HG03280 (cell line): ENCODE measurements at regions not wholly inside any gene's neighbourhood (a gene's known extent, or its start where the extent isn't known, plus 50 kb on each side); places are given as distances from the start of the nearest gene placed in this dataset.

Experiments used
- ATAC-seq: cut with Tn5 transposase; IDR thresholded peaks from one replicate; pipeline ENCODE4 v1.9.1; 2021; ENCODE audit warnings: mild to moderate bottlenecking, moderate library complexity; ENCODE audit not compliant: unreplicated experiment

- ATAC-seq = no peak
Measured at GRCh38 chr16:86037999-86038925, 139.3 kb downstream of the IRF8 start.

DNA sequence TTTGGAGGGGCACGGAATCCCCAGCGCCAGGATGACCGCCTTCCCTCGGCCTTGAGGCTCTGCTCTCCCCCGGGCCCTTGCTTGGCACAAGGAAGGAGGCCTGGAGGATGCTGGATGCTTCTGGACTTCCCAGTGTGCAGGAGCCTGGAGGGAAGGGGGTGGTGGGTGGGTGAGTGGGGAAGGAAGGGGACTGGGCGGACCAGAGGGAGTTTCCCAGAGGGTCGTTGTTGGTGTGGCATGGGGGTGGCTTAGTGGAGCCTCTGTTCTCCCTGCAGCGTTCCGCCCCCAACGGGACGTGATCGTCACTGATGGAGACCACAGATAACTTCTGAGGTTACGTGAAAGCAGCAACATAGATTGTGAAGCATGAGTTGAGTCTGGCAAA is 140.0 kb downstream of the IRF8 start:
- ATAC-seq = no peak

DNA sequence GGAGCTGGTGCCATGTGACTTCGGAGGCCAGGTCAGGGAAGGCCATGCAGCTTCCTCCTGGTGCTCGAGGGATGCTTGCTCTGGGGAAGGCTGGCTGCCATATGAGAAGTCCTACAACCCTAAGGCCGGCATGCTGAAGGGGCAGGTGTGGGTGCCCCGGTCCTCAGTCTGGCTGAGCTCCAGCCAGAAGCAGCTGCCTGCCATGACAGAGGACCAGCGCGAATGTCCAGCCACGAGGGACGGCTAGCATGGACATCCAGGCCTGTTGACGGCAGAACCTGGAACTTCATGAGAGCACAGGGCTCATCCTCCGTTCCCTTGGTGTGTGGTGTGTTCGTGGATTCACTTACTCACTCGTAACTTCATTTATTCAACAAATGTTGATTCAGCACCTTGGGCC is 140.6 kb downstream of the IRF8 start:
- ATAC-seq = no peak

DNA sequence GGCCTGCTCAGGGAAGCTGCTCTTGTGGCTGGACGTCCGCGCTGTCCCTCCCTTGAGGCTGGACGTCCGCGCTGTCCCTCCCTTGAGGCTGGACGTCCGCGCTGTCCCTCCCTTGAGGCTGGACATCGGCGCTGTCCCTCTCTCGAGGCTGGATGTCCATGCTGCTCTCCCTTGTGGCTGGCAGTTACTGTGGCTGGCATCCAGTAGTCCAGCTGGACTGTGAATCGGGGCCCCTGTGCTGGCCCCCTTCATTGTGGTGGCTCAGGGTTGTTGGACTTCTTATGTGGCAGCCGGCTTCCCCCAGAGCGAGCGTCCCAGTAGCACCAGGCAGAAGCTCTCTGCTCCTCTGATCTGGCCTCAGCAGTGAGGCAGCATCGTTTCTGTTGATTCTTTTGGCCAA is 141.5 kb downstream of the IRF8 start:
- ATAC-seq = no peak

DNA sequence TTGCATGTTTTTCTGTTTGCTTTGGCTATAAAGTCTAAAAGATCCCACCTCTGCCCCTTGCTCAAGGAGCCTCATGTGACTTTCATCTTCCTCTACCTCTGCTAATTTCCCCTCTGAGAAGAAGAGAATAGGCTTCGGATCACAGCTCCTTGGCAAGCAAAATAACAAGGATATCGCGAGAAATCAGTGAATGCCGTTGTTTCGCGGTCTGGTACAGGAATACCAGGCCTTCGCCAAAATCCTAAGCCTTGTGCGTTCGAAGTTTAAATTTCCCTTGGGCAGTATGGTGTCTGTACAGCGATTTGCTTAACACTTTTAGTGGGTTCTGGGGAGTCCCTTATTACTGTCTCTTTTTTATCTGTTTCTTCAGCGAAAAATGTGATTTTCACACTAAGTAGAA is 142.3 kb downstream of the IRF8 start:
- no peak for ATAC-seq

GRCh38 chr16:86041807-86042206 is 142.8 kb downstream of the IRF8 start:
- no peak for ATAC-seq

DNA sequence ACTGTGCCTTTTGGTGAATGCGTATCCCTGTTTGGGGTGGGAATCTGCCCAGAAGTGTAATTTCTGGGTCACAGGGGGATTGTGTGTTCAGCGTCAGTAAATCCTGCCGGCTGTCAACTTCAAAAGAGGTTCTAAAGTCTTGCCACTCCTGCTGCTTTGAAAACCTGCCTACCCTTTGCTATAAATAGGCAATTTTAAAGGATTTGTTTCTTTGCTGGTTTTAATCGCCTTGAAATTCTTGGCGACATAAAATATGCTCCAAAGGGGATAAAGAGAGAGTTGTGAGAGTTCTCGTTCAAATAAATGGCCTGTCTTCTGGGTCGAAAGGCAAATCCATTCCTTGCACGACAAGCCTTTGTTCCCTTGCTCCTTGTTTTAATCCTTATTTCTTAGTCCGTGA is 143.4 kb downstream of the IRF8 start:
- no peak for ATAC-seq

- ATAC-seq = no peak
Measured at GRCh38 chr16:86042996-86043725, 144.2 kb downstream of the IRF8 start.

DNA sequence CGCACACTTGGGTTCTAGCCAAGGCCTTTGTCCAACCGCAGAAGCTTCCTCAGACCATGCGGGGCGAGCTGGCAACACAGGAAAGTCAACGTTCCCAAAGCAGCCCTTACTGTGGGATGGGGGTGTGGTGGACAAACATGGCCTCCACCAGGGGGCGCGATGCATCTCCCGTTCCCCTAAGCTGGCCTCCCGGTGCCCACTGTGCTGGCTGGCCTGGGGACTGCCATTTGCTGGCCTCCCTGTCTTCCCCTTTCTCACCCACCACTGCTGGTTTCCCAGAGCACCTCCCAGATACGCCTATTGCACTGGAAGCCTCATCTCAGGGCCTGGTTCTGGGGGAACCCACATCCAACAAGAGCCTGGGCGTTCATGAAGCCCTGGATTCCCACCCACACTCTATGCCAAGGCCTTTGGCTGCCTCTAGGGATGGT is 145.3 kb downstream of the IRF8 start:
- ATAC-seq = no peak

GRCh38 chr16:86044881-86045590 is 146.1 kb downstream of the IRF8 start:
- ATAC-seq = no peak

GRCh38 chr16:86045591-86045971 is 146.6 kb downstream of the IRF8 start:
- no peak for ATAC-seq

GRCh38 chr16:86046026-86046425 is 147.1 kb downstream of the IRF8 start:
- ATAC-seq = no peak

DNA sequence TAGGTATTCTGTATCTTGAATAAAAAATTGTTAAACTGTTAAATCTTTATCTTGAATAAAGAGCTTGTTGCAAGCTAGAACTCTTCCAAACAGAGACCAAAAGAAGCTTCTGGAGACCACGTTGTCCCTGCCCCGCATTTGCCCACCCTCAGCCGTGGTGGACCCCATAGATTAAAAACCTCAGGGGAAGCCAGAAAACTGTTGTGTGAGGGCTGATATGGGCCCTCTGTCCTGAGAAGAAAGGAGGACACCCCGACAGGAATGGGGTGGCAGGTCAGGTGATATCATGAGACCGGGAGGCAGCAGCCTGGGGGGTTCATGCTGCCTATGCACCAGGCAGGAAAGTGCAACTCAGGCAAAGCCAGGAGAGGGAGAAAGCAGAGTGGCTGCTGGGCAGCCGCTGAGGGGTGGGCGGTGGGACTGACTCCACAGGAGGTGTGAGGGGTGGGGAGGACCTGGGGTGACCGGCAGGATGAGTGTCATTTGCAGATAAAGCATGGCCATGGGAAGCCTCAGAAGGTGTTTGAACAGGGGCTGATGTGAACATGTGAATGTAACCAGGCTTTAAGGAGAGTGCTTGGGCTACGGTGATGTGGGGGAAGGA is 147.8 kb downstream of the IRF8 start:
- ATAC-seq = no peak

DNA sequence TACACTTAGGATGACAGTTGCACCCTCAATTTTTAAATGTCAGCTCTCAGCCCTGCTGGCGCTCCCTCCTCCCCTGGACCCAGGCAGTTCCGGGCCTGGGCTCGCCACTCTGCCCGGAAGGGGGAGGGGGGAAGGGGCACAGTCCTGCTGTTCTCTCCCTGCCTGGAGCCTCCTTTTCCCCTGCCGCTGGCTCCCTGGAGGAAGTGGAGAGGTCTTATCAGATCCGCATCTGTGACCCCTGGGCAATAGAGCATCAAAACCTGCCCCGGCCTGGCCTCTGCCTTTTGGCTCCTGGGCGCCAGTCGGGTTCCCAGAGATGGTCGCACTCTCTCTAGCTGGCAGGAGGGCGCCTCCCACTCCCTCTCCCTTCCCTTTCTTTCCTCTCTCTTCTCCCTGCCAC is 149.3 kb downstream of the IRF8 start:
- no peak for ATAC-seq

DNA sequence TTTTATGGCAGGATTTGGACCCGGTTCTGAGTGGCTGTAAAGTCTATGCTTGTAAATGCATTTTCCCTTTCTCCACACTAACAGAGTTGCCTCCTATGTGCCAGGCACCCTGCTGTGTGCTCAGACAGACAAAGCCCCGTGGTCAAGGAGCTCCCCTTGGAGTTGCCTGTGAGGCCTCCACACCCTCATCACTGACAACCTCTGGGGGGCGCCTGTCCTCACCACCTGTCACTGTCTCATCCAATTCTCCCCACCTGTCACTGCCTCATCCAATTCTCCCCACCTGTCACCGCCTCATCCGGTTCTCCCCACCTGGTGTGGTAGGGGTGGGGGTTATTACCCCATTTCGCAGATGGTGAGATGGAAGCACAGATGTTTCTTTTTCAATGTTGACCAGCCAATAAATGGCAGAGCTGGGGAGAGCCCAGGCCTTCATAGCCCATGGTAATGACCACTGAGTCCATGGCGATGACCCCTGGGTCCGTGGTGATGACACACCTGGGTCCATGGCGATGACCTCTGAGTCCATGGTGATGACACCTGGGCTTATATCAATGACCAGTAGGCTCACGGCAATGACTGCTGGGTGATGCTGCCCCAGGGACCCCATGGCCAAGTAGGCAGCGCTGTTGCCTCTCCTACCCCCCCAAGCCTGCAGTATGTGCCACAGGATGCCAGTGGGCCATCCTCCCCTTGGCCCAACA is 150.1 kb downstream of the IRF8 start:
- ATAC-seq = no peak

DNA sequence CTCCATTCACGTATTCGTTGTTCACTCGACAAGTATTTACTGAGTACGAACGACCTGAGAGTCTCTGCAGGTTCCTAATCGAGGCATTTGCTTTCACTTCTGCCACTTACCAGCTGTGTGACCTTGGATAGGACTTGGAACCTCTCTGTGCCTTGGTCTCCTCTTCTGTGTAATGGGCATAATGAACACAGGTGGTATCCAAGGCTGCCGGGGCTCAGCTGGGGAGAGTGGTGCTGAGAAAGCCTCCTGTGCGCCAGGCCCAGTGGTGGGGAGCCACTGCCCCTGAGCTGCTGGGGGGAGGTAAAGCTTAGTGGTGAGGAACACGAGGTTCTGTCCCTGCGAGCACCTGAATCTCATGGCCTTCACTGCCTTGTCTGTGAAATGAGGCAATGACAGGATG is 150.7 kb downstream of the IRF8 start:
- ATAC-seq = no peak

DNA sequence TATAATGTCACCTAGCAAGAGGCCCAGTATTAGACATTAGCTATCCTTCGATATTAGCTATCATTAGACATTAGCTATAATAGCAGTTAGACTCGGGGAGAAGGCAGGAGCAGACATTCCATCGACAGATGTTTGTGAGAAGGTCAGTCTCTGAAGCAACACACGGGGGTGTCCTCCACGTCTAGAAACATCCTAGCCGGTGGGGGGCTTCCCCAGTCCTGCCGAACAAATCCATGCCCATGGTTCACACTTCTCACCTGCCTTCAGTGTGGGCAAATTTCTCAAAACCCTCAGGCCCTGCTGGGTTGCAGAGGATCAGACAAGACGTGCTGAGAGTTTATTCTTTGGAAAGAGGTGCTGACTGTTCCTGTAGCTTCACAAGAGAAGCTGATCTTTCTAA is 151.1 kb downstream of the IRF8 start:
- no peak for ATAC-seq

- ATAC-seq = no peak
Measured at GRCh38 chr16:86050591-86051367, 151.8 kb downstream of the IRF8 start.

GRCh38 chr16:86051368-86052114 is 152.6 kb downstream of the IRF8 start:
- no peak for ATAC-seq
